ENCODE measurements at regions not wholly inside any gene's neighbourhood (a gene's known extent, or its start where the extent isn't known, plus 50 kb on each side); places are given as distances from the start of the nearest gene placed in this dataset.

DNA sequence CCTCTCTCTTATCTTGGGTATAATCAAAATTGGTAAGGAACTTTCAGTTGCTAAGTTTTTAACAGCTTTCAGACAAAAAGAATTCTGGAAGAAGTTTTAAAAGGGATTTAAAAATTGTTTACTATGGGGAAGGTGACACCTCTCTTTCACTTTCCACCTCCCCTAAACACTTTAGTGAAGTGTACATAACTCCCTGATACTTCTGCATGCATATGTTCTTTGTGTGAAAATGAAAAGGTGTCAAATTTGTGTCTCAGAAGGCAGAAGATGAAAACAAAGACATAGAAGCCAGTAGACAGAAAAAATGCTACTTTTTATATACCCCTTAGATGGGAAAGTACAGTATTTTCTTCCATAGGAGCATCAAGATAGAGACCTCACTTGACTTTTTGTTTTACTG, 117.8 kb downstream of the TMEM26 start:
- TF ChIP-seq, protein P1, sequence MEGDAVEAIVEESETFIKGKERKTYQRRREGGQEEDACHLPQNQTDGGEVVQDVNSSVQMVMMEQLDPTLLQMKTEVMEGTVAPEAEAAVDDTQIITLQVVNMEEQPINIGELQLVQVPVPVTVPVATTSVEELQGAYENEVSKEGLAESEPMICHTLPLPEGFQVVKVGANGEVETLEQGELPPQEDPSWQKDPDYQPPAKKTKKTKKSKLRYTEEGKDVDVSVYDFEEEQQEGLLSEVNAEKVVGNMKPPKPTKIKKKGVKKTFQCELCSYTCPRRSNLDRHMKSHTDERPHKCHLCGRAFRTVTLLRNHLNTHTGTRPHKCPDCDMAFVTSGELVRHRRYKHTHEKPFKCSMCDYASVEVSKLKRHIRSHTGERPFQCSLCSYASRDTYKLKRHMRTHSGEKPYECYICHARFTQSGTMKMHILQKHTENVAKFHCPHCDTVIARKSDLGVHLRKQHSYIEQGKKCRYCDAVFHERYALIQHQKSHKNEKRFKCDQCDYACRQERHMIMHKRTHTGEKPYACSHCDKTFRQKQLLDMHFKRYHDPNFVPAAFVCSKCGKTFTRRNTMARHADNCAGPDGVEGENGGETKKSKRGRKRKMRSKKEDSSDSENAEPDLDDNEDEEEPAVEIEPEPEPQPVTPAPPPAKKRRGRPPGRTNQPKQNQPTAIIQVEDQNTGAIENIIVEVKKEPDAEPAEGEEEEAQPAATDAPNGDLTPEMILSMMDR (IDR thresholded peaks at IDR 0.05), result no peak
- no peak for TF ChIP-seq POLR2A (IDR thresholded peaks at IDR 0.05)

Data from Peyer's patch (tissue), 4 donors.